Stimulated activated memory B cell treated with anti-CD40 and anti-IgM and Interleukin-4, amounts not matched to agents 10 μg/mL and 1 μg/mL and 100 μg/mL, for 72 hours (primary cell): ENCODE measurements at regions not wholly inside any gene's neighbourhood (a gene's known extent, or its start where the extent isn't known, plus 50 kb on each side); places are given as distances from the start of the nearest gene placed in this dataset.

Experiments used
- ATAC-seq: fragments of 150-1000 bp; cut with Tn5 transposase; 2 replicates; pipeline ENCODE4 v1.10.0; 2021
- H3K27ac Mint-ChIP-seq: one replicate; pipeline ENCODE4 v1.8.0; 2022; ENCODE audit warnings: mild to moderate bottlenecking, mixed read lengths
- H3K27me3 Mint-ChIP-seq: one replicate; pipeline ENCODE4 v1.8.0; 2022; ENCODE audit warnings: mixed read lengths
- H3K36me3 Mint-ChIP-seq: one replicate; pipeline ENCODE4 v1.8.0; 2022; ENCODE audit warnings: mixed read lengths
- H3K4me1 Mint-ChIP-seq: one replicate; pipeline ENCODE4 v1.8.0; 2022; ENCODE audit warnings: mixed read lengths
- H3K4me3 Mint-ChIP-seq: one replicate; pipeline ENCODE4 v1.8.0; 2022; ENCODE audit warnings: mild to moderate bottlenecking, moderate library complexity, mixed read lengths
- H3K9me3 Mint-ChIP-seq: one replicate; pipeline ENCODE4 v1.8.0; 2022; ENCODE audit warnings: mixed read lengths

DNA sequence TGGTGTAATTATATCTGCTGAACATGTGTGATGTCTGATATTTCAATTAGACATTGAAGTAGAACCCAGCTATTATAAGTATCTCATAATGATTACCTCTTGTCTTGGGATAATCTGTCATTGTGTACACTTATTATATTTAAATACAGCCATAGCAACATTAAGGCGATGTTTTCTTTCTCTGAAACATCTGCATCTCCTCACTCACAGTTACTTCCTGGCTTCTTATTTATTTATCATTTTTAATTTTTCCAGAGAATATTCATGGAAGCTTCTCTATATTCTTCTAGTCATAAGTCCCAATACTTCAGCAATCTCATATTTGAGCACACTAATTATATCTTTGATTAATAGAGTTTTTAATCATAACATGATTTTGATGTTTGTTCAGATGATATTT lies 103.8 kb upstream of the FBN2 start:
- Mint-ChIP-seq H3K27me3 (no peaks in the 10 kb centered on the region), H3K9me3 (no peaks in the 10 kb centered on the region), H3K27ac (no peak overlapping the region), H3K36me3 (no peaks in the 10 kb centered on the region), H3K4me1 (no peaks in the 10 kb centered on the region), H3K4me3 (no peak overlapping the region)
- ATAC-seq: no peak

DNA sequence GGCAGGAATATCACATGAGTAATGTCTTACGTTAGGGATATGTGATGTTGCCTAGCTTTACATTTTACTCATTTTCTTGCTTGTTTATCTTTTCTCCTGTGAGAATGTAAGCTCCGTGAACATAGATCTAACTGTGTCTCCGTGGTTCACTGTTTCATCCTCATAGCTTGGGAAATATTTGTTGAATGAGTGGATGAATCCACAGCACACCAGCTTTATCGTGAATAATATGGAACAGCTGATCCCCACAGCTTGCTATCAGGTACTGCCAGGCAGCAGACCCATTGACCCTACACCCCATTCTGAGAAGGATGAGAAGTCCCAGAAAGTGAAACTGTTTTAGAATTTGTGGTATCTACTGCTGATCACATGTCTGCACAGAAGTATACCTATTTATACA lies 106.8 kb upstream of the FBN2 start:
- Mint-ChIP-seq H3K9me3 (no peaks in the 10 kb centered on the region), H3K27ac (no peak overlapping the region), H3K4me1 (no peaks in the 10 kb centered on the region), H3K4me3 (no peak overlapping the region), H3K36me3 (no peaks in the 10 kb centered on the region), H3K27me3 (no peaks in the 10 kb centered on the region)
- ATAC-seq: no peak

DNA sequence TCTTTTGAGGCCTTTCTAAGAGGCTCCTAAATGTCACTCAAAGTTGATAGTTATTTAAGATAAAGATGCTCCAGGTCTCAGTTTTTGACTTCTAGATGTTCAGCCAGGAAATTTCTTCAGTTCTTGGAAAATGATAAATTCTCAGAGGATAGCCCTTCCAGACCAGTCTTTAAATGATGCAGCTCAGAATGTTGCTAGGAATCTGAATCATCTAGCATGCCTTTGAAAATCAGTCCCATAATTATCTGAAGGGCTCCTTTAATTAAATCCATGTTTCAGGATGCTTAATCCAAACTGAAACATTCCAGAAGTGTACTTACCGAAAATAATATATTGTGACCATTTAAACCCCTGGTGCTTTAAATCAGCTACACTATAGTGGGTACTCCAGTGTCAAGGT lies 107.5 kb upstream of the FBN2 start:
- no peaks in the 10 kb centered on the region for H3K9me3 Mint-ChIP-seq
- H3K27me3 Mint-ChIP-seq: no peaks in the 10 kb centered on the region
- no peaks in the 10 kb centered on the region for H3K4me1 Mint-ChIP-seq
- no peak for ATAC-seq
- no peaks in the 10 kb centered on the region for H3K36me3 Mint-ChIP-seq
- H3K4me3 Mint-ChIP-seq: no peak overlapping the region
- no peak overlapping the region for H3K27ac Mint-ChIP-seq

DNA sequence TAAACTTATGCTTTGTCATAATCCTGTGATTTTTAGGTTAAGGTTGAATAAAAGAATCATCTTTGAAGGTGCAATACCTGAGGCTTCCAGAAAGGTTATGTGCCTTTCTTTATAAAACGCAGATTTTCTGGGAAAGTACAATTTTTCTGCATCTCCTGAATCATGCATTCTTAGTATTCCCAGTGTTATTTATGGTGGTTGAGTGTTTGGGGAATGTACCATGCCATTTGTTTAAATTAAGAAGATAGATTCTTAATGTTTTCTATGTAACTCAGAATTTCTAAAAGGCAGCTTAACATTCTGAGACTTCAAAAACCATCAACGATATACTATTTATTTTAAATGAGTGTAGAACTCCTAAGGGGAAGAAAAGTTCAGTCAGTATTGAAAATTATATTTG lies 108.1 kb upstream of the FBN2 start:
- Mint-ChIP-seq H3K9me3 (no peaks in the 10 kb centered on the region), H3K36me3 (no peaks in the 10 kb centered on the region), H3K4me1 (no peaks in the 10 kb centered on the region), H3K27me3 (no peaks in the 10 kb centered on the region), H3K4me3 (no peak overlapping the region), H3K27ac (no peak overlapping the region)
- ATAC-seq: no peak

DNA sequence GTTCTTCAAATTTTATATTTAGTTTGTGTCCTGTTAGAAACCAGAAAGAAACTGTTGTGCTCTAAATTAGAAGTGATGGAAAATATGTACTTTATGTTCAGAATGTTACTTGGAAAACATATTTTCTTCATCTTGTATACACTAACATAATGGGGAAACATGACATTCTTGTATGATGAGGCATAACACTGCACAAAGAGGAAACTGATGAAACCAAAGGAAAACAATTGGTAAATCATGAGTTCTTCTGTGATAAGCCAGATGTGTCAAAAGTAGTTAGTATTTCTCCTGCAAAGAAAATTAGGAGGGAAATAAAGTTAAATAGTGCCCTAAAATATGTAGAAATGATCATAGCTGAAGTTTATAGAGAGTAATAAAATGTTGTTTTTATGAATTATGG lies 111.1 kb upstream of the FBN2 start:
- H3K27me3 Mint-ChIP-seq: no peaks in the 10 kb centered on the region
- peaks cover 10% of the 10 kb centered on the region for H3K9me3 Mint-ChIP-seq
- H3K4me1 Mint-ChIP-seq: no peaks in the 10 kb centered on the region
- no peak overlapping the region for H3K27ac Mint-ChIP-seq
- no peak overlapping the region for H3K4me3 Mint-ChIP-seq
- ATAC-seq: no peak
- no peaks in the 10 kb centered on the region for H3K36me3 Mint-ChIP-seq

DNA sequence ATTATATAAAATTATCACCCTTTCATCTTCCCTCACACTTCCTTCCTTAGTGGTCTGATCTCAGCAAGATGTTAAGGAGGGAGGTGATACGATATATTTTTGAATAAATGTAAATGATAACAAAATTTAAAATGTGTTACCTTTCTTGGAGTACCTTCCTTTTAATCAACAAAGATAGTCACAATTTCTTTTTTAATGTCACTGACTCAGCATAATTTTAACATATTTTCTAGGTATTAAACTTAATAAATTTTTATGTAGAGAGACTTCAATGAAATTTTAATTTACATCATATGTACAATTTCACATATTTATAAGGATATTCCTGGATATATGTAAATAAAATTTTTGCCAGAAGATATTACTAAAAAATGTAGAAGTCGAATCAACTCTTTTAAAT lies 125.0 kb upstream of the FBN2 start:
- Mint-ChIP-seq H3K4me1 (no peaks in the 10 kb centered on the region), H3K36me3 (no peaks in the 10 kb centered on the region), H3K4me3 (no peak overlapping the region), H3K27ac (no peak overlapping the region), H3K27me3 (no peaks in the 10 kb centered on the region), H3K9me3 (no peaks in the 10 kb centered on the region)
- ATAC-seq: no peak

DNA sequence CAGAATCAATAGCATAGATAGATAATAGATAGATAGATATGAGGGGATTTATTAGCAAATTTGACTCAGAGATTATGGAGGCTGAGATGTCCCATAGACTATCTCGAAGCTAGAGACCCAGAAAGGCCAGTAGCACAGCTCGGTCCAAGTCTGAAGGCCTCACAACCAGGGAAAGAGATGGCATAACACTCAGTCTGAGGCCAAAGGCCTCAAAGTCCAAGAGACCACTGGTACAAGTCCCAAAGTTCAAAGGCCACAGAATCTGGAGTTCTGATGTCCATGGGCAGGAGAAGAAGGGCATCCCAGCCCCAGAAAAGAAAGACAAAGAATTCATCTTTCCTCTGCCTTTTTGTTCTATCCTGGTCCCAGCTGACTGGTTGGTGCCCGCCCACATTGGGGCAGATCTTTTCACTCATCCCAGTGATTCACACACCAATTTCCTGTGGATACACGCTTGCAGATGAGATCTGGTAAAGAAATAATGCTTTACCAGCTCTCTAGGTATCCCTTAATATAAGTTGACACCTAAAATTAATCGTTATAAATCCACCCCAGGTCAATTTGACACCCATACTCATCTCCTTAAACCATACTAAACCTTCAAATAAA lies 127.8 kb upstream of the FBN2 start:
- Mint-ChIP-seq H3K9me3 (no peaks in the 10 kb centered on the region), H3K27ac (no peak overlapping the region), H3K36me3 (no peaks in the 10 kb centered on the region), H3K4me3 (no peak overlapping the region), H3K4me1 (no peaks in the 10 kb centered on the region), H3K27me3 (no peaks in the 10 kb centered on the region)
- ATAC-seq: no peak

DNA sequence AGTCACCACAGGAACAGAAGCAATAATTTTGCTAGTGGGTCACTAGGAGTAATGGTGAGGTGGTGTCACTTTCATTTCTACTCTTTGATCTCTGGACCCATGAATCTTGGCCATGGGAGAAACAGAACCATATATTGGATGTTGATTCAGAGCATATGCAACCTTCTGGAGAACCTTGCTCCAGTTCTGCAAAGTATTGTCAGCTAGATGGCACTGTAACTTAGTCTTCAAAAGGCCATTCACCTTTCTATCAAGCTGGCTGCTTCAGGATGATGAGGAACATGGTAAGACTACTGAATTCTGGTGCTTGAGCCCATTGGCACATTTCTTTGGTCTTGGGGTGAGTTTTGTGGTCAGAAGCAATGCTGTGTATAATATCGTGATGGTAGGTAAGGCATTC lies 129.1 kb upstream of the FBN2 start:
- no peak for ATAC-seq
- H3K36me3 Mint-ChIP-seq: no peaks in the 10 kb centered on the region
- H3K4me3 Mint-ChIP-seq: no peak overlapping the region
- H3K9me3 Mint-ChIP-seq: no peaks in the 10 kb centered on the region
- H3K27me3 Mint-ChIP-seq: no peaks in the 10 kb centered on the region
- H3K27ac Mint-ChIP-seq: no peak overlapping the region
- no peaks in the 10 kb centered on the region for H3K4me1 Mint-ChIP-seq

DNA sequence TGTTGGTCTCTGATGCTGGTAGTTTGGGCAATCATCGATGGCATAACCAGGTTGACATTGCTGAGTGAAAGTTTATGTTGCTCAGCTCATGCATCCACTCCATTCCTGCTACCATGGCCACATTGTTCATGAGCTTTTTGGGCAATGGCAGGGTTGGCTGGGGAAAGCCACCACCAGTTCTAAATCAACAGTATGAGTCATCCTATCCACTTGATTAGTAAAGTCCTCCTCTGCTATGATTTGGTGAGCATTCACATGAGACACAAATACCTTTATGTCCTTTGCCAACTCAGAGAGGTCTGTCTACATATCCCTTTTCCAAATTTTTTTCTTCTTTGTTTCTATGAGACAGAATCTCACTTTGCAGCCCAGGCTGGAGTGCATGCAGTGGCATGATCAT lies 129.7 kb upstream of the FBN2 start:
- H3K27ac Mint-ChIP-seq: no peak overlapping the region
- H3K4me1 Mint-ChIP-seq: no peaks in the 10 kb centered on the region
- no peak for ATAC-seq
- H3K27me3 Mint-ChIP-seq: no peaks in the 10 kb centered on the region
- no peaks in the 10 kb centered on the region for H3K9me3 Mint-ChIP-seq
- no peak overlapping the region for H3K4me3 Mint-ChIP-seq
- no peaks in the 10 kb centered on the region for H3K36me3 Mint-ChIP-seq

DNA sequence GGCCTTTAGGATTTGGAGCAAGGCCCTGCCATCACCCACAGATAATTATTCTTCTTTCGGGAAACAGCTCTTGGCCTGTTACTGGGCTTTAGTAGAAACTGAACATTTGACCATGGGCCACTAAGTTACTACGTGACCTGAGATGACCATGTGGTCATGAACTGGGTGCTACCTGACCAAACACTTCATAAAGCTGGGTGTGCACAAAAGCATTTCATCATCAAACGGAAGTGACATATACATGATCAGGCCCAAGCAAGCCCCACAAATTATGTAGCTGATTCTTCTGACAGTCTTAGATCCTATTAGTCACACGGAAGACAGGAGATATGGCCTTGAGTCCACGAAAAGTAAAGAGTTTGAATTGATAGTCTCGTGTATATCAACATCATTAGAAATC lies 130.9 kb upstream of the FBN2 start:
- H3K36me3 Mint-ChIP-seq: no peaks in the 10 kb centered on the region
- no peak for ATAC-seq
- no peak overlapping the region for H3K27ac Mint-ChIP-seq
- no peaks in the 10 kb centered on the region for H3K4me1 Mint-ChIP-seq
- no peaks in the 10 kb centered on the region for H3K9me3 Mint-ChIP-seq
- no peaks in the 10 kb centered on the region for H3K27me3 Mint-ChIP-seq
- no peak overlapping the region for H3K4me3 Mint-ChIP-seq

DNA sequence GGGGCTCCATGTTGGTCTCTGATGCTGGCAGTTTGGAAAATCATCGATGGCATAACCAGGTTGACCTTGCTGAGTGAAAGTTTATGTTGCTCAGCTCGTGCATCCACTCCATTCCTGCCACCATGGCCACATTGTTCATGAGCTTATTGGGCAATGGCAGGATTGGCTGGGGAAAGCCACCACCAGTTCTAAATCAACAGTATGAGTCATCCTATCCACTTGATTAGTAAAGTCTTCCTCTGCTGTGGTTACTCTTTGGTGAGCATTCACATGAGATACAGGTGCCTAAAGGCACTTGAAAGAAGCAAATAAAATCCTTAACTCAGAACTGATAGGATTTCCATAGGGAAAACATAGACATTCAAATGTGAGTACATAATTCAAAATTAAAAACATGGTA lies 131.8 kb upstream of the FBN2 start:
- no peak for ATAC-seq
- Mint-ChIP-seq H3K9me3 (no peaks in the 10 kb centered on the region), H3K27ac (no peak overlapping the region), H3K4me3 (no peak overlapping the region), H3K4me1 (no peaks in the 10 kb centered on the region), H3K27me3 (no peaks in the 10 kb centered on the region), H3K36me3 (no peaks in the 10 kb centered on the region)

DNA sequence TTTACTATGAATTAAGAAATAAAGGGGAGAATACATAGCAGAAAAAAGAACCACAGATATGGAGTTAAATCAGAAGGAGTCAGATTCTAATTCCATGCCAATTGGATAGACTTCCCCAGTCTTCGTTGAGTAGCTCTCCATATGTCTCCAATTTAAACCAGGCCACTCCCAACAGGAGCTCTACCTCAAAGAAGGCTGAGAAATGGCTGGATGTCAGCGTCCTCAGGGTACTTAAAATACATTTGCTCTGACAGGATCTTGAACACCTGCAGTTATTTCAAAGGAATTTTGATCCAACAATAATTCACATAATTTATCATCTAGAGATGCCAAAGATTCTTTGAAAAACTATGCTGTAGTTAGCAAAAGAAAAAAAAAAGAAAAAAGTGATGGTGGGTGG lies 133.9 kb upstream of the FBN2 start:
- H3K27ac Mint-ChIP-seq: no peak overlapping the region
- no peaks in the 10 kb centered on the region for H3K27me3 Mint-ChIP-seq
- H3K9me3 Mint-ChIP-seq: no peaks in the 10 kb centered on the region
- H3K4me1 Mint-ChIP-seq: no peaks in the 10 kb centered on the region
- no peak overlapping the region for H3K4me3 Mint-ChIP-seq
- no peak for ATAC-seq
- no peaks in the 10 kb centered on the region for H3K36me3 Mint-ChIP-seq

DNA sequence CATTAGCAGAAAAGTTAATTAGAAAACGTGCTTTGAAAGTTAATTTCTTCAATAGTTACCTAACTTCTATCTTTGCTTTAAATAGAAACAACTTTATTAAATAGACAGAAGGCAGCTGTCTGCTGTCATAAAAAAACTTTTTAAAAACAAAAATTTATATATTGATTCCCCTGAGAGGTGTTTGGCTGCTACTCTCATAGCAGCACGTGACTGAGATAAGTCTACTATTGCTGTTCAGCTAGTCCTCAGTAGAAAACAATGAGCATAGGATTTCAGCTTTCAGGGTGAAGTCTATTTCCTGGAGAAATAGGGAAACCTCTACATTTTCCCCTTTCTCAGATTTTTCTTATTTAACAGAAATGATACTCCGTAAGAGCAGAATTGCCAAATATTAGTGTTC lies 135.0 kb upstream of the FBN2 start:
- H3K9me3 Mint-ChIP-seq: no peaks in the 10 kb centered on the region
- H3K4me3 Mint-ChIP-seq: no peak overlapping the region
- ATAC-seq: no peak
- H3K27ac Mint-ChIP-seq: no peak overlapping the region
- no peaks in the 10 kb centered on the region for H3K4me1 Mint-ChIP-seq
- no peaks in the 10 kb centered on the region for H3K27me3 Mint-ChIP-seq
- H3K36me3 Mint-ChIP-seq: no peaks in the 10 kb centered on the region

DNA sequence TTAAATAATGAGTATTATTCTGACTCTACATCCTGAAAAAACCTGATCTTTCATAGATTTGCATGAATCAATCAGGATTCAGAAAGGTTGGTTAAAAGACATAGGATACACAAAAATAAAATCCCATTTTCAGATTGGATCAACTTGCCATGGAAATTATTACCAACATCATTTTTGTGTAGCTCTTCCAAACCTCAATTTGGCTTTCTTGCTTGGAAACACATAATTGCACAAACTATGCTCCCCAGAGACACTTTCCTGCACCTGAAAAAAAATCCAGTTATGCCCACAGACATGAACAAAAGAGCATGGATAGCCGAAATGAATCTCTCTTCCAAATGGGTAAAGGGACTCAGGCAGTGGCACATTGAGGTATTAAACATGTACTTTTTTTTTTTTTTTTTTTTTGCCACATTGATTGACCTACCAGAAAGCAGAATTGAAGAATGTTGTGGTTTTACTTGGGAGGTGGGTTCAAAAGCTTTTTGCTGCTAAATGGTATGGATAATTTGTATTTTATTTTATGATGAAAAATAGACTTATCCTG lies 135.4 kb upstream of the FBN2 start:
- Mint-ChIP-seq H3K4me1 (no peaks in the 10 kb centered on the region), H3K27me3 (no peaks in the 10 kb centered on the region), H3K27ac (no peak overlapping the region), H3K36me3 (no peaks in the 10 kb centered on the region), H3K9me3 (no peaks in the 10 kb centered on the region), H3K4me3 (no peak overlapping the region)
- ATAC-seq: no peak

DNA sequence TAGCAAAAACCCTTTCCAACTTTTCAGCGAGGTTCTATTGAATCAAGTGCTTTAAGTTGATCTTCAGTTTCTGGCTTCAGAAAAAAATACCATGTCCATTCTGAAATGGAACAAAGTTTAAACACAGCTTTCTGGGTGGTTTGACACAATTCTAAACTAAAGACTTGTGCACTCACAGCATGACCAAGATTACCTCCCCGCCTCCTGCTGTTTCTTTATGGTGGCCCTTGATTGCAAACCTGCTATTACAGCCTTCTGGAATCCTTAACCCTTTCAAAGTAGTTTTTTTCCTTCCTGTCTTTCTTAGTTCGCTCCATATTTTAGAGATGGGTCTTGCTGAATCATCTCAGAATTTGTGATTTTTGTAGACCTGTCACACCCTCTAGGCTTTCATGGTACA lies 135.9 kb upstream of the FBN2 start:
- ATAC-seq: no peak
- H3K4me1 Mint-ChIP-seq: no peaks in the 10 kb centered on the region
- H3K36me3 Mint-ChIP-seq: no peaks in the 10 kb centered on the region
- no peaks in the 10 kb centered on the region for H3K9me3 Mint-ChIP-seq
- H3K27me3 Mint-ChIP-seq: no peaks in the 10 kb centered on the region
- H3K4me3 Mint-ChIP-seq: no peak overlapping the region
- no peak overlapping the region for H3K27ac Mint-ChIP-seq

DNA sequence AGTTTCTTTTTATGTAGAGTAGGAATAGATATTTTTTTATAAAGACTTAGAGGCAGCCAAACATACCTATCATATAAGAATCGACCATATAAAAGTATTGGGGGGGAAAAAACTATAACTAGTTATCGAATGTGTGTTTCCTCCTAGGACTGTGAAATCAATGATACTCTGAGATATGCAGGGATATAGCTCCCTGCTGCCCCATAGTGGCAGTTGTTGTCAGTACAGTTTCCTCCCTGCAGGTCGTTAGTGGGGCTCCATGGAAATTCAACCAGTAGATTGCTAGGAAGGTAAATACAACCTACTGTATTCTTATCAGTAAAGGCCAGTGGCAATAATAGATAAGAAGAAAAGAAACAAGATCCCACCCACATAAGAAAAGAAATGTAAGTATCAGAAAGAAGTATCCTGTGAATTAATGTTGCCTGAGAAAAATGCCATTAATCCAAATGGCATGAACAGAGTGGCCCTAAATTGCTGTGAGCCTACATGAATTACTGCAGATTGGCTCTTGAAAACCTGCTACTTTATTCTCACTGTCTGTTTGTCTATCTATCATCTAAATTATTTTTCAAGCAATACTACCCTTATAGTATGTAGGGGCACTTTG lies 136.9 kb upstream of the FBN2 start:
- no peaks in the 10 kb centered on the region for H3K36me3 Mint-ChIP-seq

More for the DNA sequence above, 136.9 kb upstream of the FBN2 start:
- Mint-ChIP-seq H3K27me3 (no peaks in the 10 kb centered on the region), H3K4me3 (no peak overlapping the region), H3K27ac (no peak overlapping the region), H3K9me3 (no peaks in the 10 kb centered on the region), H3K4me1 (no peaks in the 10 kb centered on the region)
- ATAC-seq: no peak
